MV-4-11 (cell line): ENCODE measurements at regions not wholly inside any gene's neighbourhood (a gene's known extent, or its start where the extent isn't known, plus 50 kb on each side); places are given as distances from the start of the nearest gene placed in this dataset.
A peak's percentile ranks its signal among the peaks of the same experiment; 100 is the strongest.
"Not testable (repeated sequence)": the region's sequence is repeated elsewhere in the genome, so short reads cannot be mapped to it uniquely, and the experiment has no call there.

Source experiments
- DNase-seq: peaks from one replicate; lab custom pipeline; 2025; lab: John Stamatoyannopoulos, UW

- peak; percentile 9 for DNase-seq
Measured at GRCh38 chr6:76275746-76276145, 203.3 kb upstream of the IMPG1 start.

GRCh38 chr6:76264468-76264867 lies 192.0 kb upstream of the IMPG1 start:
- peak; percentile 62 for DNase-seq

DNA sequence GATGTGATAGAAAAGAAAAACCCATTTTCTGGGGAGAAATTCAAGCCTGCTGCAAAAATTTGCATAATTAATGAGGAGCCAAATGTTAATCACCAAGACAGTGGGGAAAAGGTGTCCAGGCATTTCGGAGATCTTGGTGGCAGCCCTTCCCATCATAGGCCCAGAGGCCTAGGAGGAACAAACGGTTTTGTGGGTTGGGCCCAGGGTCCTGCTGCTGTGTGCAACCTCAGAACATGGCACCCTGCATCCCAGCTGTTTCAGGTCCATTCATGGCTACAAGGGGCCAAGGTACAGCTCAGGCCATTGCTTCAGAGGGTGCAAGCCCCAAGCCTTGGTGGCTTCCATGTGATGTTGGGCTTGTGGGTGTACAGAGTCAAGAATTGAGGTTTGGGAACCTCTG lies 189.8 kb upstream of the IMPG1 start:
- DNase-seq, result no peak

DNA sequence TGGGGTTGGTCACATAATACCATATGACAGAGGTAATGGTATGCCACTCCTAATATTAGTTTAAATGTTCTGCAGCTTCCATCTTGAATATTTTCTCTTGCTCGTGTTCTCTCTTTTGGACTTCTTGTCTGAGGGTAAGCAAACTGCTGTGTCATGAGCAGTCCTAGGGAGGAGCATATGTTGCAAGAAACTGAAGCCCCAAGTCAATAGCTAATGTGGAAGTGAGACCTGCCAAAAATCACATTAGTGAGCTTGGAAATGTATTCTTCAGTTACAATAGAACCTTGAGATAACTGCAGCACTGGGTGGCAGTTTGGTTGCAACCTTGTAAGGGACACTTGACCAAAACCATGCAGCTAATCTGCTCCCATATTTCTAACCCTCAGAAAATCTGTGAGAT lies 178.2 kb upstream of the IMPG1 start:
- DNase-seq, result peak; percentile 97

DNA sequence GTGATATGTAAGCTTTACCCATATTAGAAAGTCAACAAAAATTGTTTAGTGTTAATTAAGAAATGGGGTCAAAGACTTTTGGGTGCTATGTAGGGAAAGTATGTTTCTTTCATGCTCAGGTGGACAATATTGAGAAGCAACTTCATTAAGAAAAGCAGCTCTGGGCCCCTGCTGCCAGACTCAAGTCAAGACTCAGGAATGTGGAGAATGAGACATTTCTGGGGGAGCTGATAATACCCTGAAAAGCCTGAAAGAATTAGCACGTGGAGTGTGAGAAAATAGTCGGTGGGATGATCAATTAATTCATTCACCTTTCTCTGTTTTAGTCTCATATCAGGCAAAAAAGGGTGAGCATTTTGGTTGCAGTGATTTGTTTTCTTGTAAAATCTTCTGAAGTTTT lies 175.1 kb upstream of the IMPG1 start:
- no peak for DNase-seq

GRCh38 chr6:76240092-76240491 lies 167.6 kb upstream of the IMPG1 start:
- no peak for DNase-seq

GRCh38 chr6:76230711-76231110 lies 158.2 kb upstream of the IMPG1 start:
- peak; percentile 9 for DNase-seq

- no peak for DNase-seq
Measured at GRCh38 chr6:76222189-76222588, 149.7 kb upstream of the IMPG1 start.

DNA sequence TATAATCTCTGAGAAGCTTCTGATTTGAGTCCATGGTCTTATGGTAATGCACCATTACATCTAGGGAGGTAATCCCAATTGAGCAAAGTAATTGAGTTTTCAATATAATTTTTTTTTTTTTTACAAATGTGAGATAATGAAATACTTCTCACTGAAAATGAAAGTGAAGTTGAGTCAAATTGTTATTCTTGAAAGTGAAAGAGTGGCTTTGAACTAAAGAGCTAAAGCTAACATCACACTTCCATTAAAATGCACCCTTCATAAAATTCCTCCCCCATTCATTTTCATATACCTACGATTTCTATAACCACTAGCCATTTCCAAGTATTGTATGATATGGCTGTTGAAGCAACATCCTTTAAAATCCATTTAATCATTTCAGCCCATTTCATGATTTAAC lies 149.1 kb upstream of the IMPG1 start:
- no peak for DNase-seq

- no peak for DNase-seq
Measured at GRCh38 chr6:76220805-76221204, 148.3 kb upstream of the IMPG1 start.

DNA sequence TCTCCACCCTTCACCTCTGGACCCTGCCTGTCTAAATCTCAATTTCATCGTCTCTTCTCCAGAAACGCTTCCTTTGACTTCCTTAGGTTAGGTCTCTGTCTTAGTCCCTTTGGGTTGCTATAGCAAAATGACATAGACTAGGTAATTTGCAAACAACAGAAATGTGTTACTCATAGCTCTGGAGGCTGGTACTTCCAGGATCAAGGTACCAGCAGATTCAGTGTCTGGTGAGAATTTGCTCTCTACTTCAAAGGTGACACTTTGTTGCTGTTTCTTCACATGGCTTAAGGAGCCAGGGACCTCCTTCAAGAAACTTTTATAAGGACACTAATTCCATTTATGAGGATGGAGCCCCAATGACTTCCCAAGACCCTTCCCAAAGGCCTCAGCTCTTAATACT lies 145.1 kb upstream of the IMPG1 start:
- DNase-seq, result no peak

GRCh38 chr6:76214546-76214945 lies 142.1 kb upstream of the IMPG1 start:
- no peak for DNase-seq

DNA sequence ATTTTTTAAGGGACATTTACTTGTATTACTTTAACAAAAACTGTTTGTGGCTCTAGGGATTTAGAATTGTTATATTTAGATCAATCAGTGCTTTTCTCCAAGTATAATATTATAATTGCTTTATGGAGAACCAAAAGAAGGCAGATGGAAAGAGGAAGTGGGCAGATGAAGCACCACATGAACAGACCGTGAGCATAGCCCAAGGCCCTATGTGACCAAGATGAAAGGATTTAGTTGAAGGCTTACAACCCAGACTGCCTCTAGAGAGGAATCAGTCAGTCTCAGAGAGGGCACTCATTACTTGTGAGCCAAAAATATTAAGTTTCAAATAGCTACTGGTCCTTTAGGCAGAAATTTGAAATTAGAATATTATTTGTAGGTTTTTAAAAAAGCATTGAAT lies 102.3 kb upstream of the IMPG1 start:
- peak; percentile 97 for DNase-seq

DNA sequence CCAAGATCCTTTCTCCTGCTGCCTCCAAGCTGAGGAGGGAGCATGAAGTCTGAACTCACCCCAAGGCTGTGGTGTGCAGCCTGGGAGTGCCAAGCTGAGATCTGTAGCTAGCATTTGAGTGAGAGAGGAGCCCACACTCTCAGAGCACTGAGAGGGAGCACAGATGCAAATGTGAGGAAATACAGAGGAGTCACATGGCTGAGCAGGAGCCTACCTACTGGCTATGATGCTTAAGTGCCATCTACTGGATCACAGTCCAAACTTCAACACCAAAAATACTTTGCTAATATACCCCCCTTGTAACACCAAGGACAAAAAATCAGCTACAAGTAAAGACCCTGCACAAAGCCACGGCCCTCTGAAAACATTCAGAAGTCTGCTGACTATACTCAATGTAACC lies 94.4 kb upstream of the IMPG1 start:
- peak; percentile 19 for DNase-seq

GRCh38 chr6:76166297-76166696 lies 93.8 kb upstream of the IMPG1 start:
- DNase-seq, result no peak

DNA sequence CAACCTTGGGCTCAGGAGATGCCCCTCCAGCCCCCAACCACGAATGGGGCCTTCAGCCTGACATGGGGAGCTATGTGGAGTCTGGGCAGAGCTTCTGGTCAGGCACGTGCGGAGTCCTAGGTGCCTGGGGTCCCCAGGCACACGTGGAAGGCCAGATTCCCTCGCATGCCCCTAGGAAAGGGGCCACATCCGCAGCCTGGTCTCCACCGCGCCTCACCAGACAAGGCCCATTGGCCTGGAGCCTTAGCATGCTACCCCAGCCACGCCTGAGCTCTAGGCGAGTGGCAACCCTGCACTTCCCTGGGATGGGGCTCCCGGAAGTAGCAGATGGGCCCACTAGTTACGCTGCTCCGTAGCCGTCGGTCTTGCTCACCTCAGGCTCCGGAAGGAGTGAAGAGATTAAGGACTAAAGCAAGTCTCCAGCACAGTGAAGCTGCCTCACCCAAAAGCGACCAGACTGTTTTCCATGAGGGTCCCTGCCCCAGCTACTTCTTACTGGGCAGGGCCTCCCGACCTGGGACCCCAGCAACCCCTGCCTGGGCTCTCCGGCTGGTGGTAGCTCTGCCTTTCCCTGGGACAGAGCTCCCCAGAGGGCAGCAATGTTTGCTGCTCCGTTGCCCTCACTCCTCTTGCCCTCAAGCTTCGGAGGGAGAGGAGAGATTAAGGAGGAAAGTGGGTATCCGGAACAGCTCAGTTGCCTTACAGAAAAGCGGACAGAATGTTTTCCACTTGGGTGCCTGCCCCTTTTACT lies 93.2 kb upstream of the IMPG1 start:
- no peak for DNase-seq

GRCh38 chr6:76162811-76163210 lies 90.3 kb upstream of the IMPG1 start:
- DNase-seq, result no peak

GRCh38 chr6:76157800-76158199 lies 85.3 kb upstream of the IMPG1 start:
- not testable (repeated sequence) for DNase-seq

DNA sequence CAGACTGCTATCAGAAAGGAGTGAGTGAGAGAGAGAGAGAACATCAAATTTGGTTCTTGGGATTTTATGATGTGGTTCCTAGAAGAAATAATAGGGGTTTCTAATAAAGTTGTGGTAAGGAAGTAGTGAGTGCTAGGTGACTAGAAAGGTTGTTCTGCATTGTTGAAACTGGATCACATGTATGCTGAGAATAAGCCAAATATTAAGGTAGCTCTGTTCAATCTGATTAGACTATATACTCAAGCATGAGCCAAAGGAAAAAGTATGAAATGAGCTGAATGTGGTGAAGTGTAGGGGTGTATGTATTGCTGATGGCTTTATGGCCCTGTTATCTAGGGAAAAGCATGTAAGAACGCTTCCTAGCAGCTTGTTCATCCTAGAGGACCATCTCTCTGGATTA lies 63.0 kb upstream of the IMPG1 start:
- no peak for DNase-seq

GRCh38 chr6:76134651-76135050 lies 62.2 kb upstream of the IMPG1 start:
- no peak for DNase-seq

DNA sequence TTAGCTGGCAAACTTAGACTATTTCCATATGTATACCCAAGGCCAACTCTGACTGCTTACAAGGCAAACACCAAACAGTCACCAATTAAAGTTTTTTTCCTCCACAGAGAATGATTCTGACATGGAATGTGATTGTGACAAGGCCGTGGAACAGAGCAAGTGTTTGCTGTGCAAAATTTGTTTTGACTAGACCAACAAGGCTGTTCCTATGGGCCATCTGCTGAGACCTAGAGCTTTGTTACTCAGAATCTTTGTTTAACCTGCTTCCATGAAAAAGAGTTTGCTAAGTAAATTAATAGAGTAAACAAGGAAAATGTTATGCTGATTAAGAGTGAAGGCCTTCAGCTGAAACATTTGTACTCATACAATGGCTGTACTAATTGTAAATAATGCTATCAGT lies 51.6 kb upstream of the IMPG1 start:
- no peak for DNase-seq
